Bronchial epithelial cell (primary cell): ENCODE measurements at regions not wholly inside any gene's neighbourhood (a gene's known extent, or its start where the extent isn't known, plus 50 kb on each side); places are given as distances from the start of the nearest gene placed in this dataset.
"Not testable (repeated sequence)": the region's sequence is repeated elsewhere in the genome, so short reads cannot be mapped to it uniquely, and the experiment has no call there.

Experiments used
- DNase-seq: peaks from one replicate; pipeline ENCODE4 v3.0.0-alpha.2; 2010; ENCODE audit warnings: low read depth
- FAIRE-seq: peaks from 2 replicates; lab custom pipeline; 2011; peaks lifted over from hg19 to GRCh38; lab: Jason Lieb, UNC
- H3K27me3 ChIP-seq: 2 replicates; pipeline ENCODE4 v1.5.1; 2011; ENCODE audit warnings: low read length; ENCODE audit not compliant: control insufficient read depth, insufficient read depth
- H3K36me3 ChIP-seq: 2 replicates; pipeline ENCODE4 v1.5.1; 2011; ENCODE audit warnings: low read length; ENCODE audit not compliant: control insufficient read depth, insufficient read depth
- H3K4me3 ChIP-seq: 2 replicates; pipeline ENCODE4 v1.5.1; 2011; ENCODE audit warnings: mild to moderate bottlenecking, low read depth, low read length, control low read depth
- CTCF ChIP-seq: IDR thresholded peaks from 2 replicates; pipeline ENCODE4 v1.5.1; 2011; ENCODE audit warnings: mild to moderate bottlenecking, moderate library complexity, low read length, control low read depth, inconsistent platforms; ENCODE audit not compliant: insufficient read depth, severe bottlenecking

- H3K27me3 ChIP-seq: no peaks in the 10 kb centered on the region
These were observed 69.1 kb downstream of the HAPSTR1 start for GRCh38 chr16:9160551-9160911.

GRCh38 chr16:9165681-9166080 is 74.2 kb downstream of the HAPSTR1 start:
- no peak for DNase-seq
- no peaks in the 10 kb centered on the region for H3K27me3 ChIP-seq
- no peaks in the 10 kb centered on the region for H3K36me3 ChIP-seq
- FAIRE-seq: no peak
- TF ChIP-seq CTCF: no peak
- H3K4me3 ChIP-seq: no peak overlapping the region

More at GRCh38 chr16:9160551-9160911, 69.1 kb downstream of the HAPSTR1 start:
- no peak for TF ChIP-seq CTCF
- FAIRE-seq: no peak
- no peaks in the 10 kb centered on the region for H3K36me3 ChIP-seq
- DNase-seq: no peak
- no peak overlapping the region for H3K4me3 ChIP-seq

GRCh38 chr16:9166326-9166993 is 75.0 kb downstream of the HAPSTR1 start:
- DNase-seq, H3K36me3 ChIP-seq, H3K27me3 ChIP-seq, FAIRE-seq, H3K4me3 ChIP-seq: not testable (repeated sequence)

GRCh38 chr16:9169094-9169493 is 77.7 kb downstream of the HAPSTR1 start:
- Histone ChIP-seq H3K27me3 (no peaks in the 10 kb centered on the region), H3K36me3 (no peaks in the 10 kb centered on the region), H3K4me3 (no peak overlapping the region)
- no peak for DNase-seq
- FAIRE-seq: no peak
- no peak for TF ChIP-seq CTCF

- DNase-seq (no peak), FAIRE-seq (no peak)
- H3K36me3 ChIP-seq: no peaks in the 10 kb centered on the region
- no peaks in the 10 kb centered on the region for H3K27me3 ChIP-seq
- no peak overlapping the region for H3K4me3 ChIP-seq
- no peak for TF ChIP-seq CTCF
These were observed 79.0 kb downstream of the HAPSTR1 start for GRCh38 chr16:9170470-9170869.

- no peaks in the 10 kb centered on the region for H3K36me3 ChIP-seq
- H3K27me3 ChIP-seq: no peaks in the 10 kb centered on the region
- TF ChIP-seq CTCF: no peak
- FAIRE-seq (peak; percentile 32), DNase-seq (no peak)
- no peak overlapping the region for H3K4me3 ChIP-seq
These were observed 85.3 kb downstream of the HAPSTR1 start for GRCh38 chr16:9176547-9177418.
